GM20431 (cell line): ENCODE measurements at regions not wholly inside any gene's neighbourhood (a gene's known extent, or its start where the extent isn't known, plus 50 kb on each side); places are given as distances from the start of the nearest gene placed in this dataset.

Experiments
- in situ Hi-C: fragments of 300-500 bp; cut with MseI, MboI; formaldehyde crosslinking; loops from one replicate; pipeline ENCODE4 v1.15.0; 2020; ENCODE audit warnings: low sequenced_read_pairs; ENCODE audit not compliant: unreplicated experiment

DNA sequence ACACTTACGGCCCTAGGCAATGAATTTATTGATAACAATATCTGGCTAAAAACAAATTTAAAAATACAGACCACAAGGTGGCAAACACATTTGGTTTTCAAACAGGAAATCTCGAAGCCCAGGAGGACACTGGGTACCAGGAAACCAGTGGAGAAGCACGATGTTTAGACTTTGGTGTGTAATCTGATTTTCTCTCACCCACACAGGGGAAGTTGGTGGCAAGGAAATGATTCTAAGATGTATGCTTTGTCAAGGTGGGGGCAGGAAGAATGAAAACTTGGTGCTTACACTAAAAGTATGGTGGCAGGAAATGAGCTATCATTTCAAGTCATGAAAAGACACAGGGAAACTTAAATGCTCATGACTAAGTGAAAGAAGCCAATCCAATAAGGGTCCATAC lies 113.2 kb upstream of the ANKRD1 start:
- in situ Hi-C loops = no loop called here

DNA sequence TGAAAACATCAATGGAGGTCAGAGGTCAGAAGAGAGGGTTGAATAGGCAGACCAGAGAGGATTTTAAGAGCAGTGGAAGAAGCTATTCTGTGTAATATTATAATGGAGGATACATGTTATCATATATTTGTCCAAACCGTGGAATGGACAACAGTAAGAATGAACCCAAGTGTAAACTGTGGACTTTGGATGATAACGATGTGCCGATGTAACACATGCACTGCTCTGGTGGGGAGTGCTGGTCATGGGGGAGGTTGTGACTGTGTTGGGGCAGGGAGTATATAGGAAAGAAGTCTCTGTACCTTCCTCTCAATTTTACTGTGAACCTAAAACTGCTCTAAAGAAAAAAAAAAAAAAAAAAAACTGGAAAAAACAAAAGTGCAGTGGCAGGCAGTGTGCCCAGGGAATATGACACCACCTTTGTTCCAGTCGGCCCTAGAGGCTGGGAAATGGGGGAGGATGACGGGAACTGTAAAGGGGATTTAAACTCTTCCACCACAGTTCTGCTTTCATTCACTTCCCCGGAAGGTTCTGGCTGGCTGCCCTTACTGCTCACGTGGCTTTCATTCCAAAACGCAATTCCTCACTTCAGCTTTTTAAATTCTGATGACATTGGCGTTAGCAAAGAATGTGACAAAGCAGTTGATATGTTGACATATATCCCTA lies 113.7 kb upstream of the ANKRD1 start:
- in situ Hi-C loops = no loop called here

- in situ Hi-C loops = no loop called here
Observed at GRCh38 chr10:91035650-91036292, 114.9 kb upstream of the ANKRD1 start.

DNA sequence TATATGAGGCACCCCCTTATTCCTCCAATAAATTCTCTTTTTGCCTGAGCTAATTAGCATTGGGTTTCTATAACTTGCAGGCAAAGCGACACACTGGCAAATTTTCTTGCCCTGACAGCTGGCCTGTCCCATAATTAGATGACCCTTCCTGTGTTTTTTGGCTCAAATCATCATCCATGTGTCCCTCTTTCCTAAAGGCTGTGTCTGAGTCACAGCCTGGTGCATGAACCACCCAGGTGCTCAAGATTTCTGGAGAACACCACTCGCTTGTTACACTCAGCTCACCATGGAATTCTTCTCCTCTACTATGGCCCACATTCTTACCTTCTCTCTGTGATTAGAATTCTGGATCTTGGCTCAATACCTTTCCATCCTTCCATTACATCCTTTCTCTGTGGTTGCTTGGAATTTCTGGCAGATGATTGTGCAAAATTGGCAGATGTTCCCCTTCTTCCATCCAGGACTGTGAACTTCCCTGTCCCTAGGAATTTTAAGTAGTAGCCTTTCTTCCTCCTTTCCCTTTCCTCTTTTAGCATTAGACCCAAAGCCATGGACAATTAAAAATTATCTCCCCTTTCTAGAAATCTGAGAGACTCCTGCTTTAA lies 116.0 kb upstream of the ANKRD1 start:
- in situ Hi-C loops = no loop called here

GRCh38 chr10:91038971-91039370 lies 118.1 kb upstream of the ANKRD1 start:
- in situ Hi-C loops = no loop called here

DNA sequence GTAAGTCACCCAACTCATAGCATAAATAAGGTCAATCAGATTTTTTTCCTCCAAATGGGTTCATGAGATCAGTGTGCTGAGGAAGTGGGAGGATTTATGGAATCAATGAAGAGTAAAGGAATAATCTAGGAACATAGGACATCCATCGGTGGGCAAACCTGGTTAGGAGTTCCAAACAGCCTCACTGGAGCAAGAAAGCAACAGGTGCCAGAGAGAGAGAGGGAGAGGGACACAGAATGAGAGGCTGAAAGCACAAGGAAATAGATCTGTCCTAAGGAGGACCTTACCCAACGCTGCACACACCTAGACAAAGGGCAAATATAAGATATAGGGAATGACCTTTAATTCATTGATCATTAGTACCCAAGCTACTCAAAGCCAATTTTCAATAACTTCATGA lies 119.5 kb upstream of the ANKRD1 start:
- in situ Hi-C loops = no loop called here

DNA sequence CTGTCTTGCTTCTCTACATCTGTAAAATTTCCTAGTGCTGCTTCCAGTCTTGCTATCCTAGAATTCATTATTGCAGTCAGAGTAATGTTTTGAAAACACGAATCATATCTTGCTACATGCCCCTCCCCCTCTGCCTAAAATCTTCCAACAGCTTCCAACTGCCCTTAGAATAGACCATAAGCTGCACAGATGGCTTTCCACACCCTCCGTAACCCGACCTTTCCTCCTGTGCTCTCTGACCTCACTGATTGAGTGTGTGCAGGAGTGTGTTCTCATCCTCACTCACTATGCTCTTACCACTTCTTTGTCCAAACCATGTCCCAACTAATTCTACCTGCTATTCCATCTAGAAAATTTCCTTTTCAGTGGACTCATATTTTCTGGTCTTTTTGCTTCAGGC lies 121.2 kb upstream of the ANKRD1 start:
- in situ Hi-C loops = no loop called here

- in situ Hi-C loops = no loop called here
Observed at GRCh38 chr10:91043173-91043910, 122.5 kb upstream of the ANKRD1 start.

GRCh38 chr10:91046869-91047268 lies 126.0 kb upstream of the ANKRD1 start:
- in situ Hi-C loops = no loop called here

DNA sequence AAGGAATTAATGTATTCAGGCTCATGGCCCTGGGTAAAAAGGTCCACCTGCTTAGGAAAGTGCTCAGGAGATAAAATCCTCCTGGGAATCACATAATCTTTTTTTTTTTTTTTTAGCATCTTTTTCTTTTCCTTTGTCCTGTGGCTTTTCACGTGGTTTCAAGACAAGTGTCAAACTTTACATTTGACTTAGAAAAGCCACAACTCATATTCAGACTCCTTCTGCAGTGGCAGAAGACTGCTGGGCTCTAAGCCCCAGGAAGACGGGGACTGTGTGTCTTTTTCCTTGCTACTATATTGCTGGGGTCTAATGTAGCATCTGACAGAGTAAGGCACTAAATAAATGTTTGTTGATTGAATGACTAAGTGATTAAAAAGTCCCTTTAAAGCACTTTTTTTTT lies 127.5 kb upstream of the ANKRD1 start:
- in situ Hi-C loops = no loop called here

GRCh38 chr10:91049296-91049987 lies 128.6 kb upstream of the ANKRD1 start:
- in situ Hi-C loops = no loop called here

DNA sequence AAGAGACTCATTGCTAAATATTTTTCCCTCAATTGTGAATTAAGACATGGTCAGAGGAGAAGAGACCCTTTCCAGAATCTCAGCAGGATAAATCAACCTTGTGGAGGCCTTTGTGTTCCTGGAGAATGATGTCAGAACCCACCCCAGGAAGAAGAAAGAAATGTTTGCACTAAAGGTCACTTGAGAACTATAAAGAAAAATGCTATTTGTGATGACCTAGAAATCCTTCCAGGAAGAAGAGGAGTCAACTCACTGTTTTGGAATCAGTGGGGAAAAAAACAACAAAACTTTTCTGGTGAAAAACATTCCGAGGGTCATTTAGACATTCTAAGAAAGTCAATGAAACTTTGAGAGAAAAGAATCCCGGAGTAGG lies 129.1 kb upstream of the ANKRD1 start:
- in situ Hi-C loops = no loop called here

GRCh38 chr10:91050371-91051034 lies 129.6 kb upstream of the ANKRD1 start:
- in situ Hi-C loops = no loop called here

GRCh38 chr10:91051829-91052228 lies 130.9 kb upstream of the ANKRD1 start:
- in situ Hi-C loops = no loop called here

DNA sequence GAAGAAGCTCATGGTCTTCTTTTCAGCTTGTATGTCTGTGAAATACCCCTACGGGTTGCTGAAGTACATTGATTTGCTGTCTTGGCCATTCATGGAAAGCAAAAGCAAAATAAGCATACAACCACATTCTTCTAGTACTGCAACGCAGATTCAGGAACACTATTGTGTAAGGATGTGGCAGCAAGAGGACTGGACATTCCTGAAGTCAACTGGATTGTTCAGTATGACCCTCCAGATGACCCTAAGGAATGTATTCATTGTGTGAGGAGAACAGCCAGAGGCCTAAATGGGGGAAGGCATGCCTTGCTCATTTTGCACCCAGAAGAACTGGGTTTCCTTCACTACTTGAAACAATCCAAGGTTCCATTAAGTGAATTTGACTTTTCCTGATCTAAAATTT lies 133.4 kb upstream of the ANKRD1 start:
- in situ Hi-C loops = no loop called here

DNA sequence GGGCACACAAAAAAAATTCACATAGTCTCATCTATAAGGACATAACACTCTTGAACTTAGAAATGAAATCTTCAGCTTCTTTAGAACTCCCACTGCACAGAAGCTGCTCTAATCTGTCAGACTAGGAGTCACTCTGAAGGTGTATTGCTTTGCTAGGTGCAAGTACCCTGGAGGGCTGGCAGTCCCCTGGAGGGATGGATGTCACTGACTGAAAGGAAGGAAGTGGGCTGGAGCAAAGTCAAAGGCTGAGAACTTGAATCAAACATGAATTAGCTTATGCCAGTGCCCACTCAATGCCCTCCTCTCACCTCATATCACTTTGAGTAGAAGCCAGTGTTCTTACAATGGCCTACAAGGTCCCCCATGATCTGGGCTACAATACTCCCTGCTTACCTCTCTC lies 140.3 kb upstream of the ANKRD1 start:
- in situ Hi-C loops = no loop called here

- in situ Hi-C loops = no loop called here
Observed at GRCh38 chr10:91061608-91062007, 140.7 kb upstream of the ANKRD1 start.

- in situ Hi-C loops = no loop called here
Observed at GRCh38 chr10:91062091-91062490, 141.2 kb upstream of the ANKRD1 start.

GRCh38 chr10:91071786-91072185 lies 148.7 kb upstream of the PCGF5 start:
- in situ Hi-C loops = no loop called here
